ENCODE measurements at regions not wholly inside any gene's neighbourhood (a gene's known extent, or its start where the extent isn't known, plus 50 kb on each side); places are given as distances from the start of the nearest gene placed in this dataset.

GRCh38 chr12:28121899-28122655 is 68.2 kb upstream of the CCDC91 start:
- Histone ChIP-seq H3K27ac (no peak overlapping the region), H3K9ac (no peak overlapping the region), H3K27me3 (no peaks in the 10 kb centered on the region), H4K20me1 (no peaks in the 10 kb centered on the region), H3K36me3 (no peaks in the 10 kb centered on the region), H3K4me1 (no peaks in the 10 kb centered on the region), H3K9me3 (replicated peaks in 1 of 11) (no peaks in the 10 kb centered on the region), H3K4me3 (no peak overlapping the region), H3K4me2 (no peak overlapping the region)
- TF ChIP-seq Cebpa-rat (IDR thresholded peaks at IDR 0.05) = no peak

GRCh38 chr12:28122756-28123155 is 67.5 kb upstream of the CCDC91 start:
- TF ChIP-seq Cebpa-rat (IDR thresholded peaks at IDR 0.05) = no peak
- Histone ChIP-seq H4K20me1 (no peaks in the 10 kb centered on the region), H3K9me3 (replicated peaks in 1 of 11) (no peaks in the 10 kb centered on the region), H3K9ac (no peak overlapping the region), H3K4me1 (no peaks in the 10 kb centered on the region), H3K4me3 (no peak overlapping the region), H3K27me3 (no peaks in the 10 kb centered on the region), H3K27ac (no peak overlapping the region), H3K4me2 (no peak overlapping the region), H3K36me3 (no peaks in the 10 kb centered on the region)

- H3K27me3 ChIP-seq = no peaks in the 10 kb centered on the region
- H4K20me1 ChIP-seq = no peaks in the 10 kb centered on the region
- no peaks in the 10 kb centered on the region for H3K9me3 ChIP-seq (replicated peaks in 1 of 11)
- no peak for TF ChIP-seq Cebpa-rat (IDR thresholded peaks at IDR 0.05)
- no peak overlapping the region for H3K4me2 ChIP-seq
- no peak overlapping the region for H3K9ac ChIP-seq
- no peak overlapping the region for H3K4me3 ChIP-seq
- no peaks in the 10 kb centered on the region for H3K36me3 ChIP-seq
- H3K27ac ChIP-seq = no peak overlapping the region
- no peaks in the 10 kb centered on the region for H3K4me1 ChIP-seq
These were observed 62.8 kb upstream of the CCDC91 start for GRCh38 chr12:28127455-28127854.

- Histone ChIP-seq H3K4me3 (no peak overlapping the region), H4K20me1 (no peaks in the 10 kb centered on the region), H3K9ac (no peak overlapping the region), H3K27ac (no peak overlapping the region), H3K4me2 (no peak overlapping the region), H3K36me3 (no peaks in the 10 kb centered on the region), H3K9me3 (replicated peaks in 1 of 11) (no peaks in the 10 kb centered on the region), H3K27me3 (no peaks in the 10 kb centered on the region), H3K4me1 (no peaks in the 10 kb centered on the region)
- no peak for TF ChIP-seq Cebpa-rat (IDR thresholded peaks at IDR 0.05)
These were observed 61.2 kb upstream of the CCDC91 start for GRCh38 chr12:28129031-28129430.

GRCh38 chr12:28130234-28130624 is 60.0 kb upstream of the CCDC91 start:
- Histone ChIP-seq H3K9me3 (replicated peaks in 1 of 11) (no peaks in the 10 kb centered on the region), H3K27me3 (no peaks in the 10 kb centered on the region), H3K36me3 (no peaks in the 10 kb centered on the region), H3K4me1 (no peaks in the 10 kb centered on the region), H3K4me3 (no peak overlapping the region), H3K27ac (no peak overlapping the region), H3K4me2 (no peak overlapping the region), H4K20me1 (no peaks in the 10 kb centered on the region), H3K9ac (no peak overlapping the region)
- no peak for TF ChIP-seq Cebpa-rat (IDR thresholded peaks at IDR 0.05)

- TF ChIP-seq Cebpa-rat (IDR thresholded peaks at IDR 0.05) = no peak
- Histone ChIP-seq H3K4me3 (no peak overlapping the region), H3K4me1 (no peaks in the 10 kb centered on the region), H3K27me3 (no peaks in the 10 kb centered on the region), H3K27ac (no peak overlapping the region), H4K20me1 (no peaks in the 10 kb centered on the region), H3K9me3 (replicated peaks in 1 of 11) (no peaks in the 10 kb centered on the region), H3K9ac (no peak overlapping the region), H3K4me2 (no peak overlapping the region), H3K36me3 (no peaks in the 10 kb centered on the region)
These were observed 59.3 kb upstream of the CCDC91 start for GRCh38 chr12:28130625-28131598.

- Histone ChIP-seq H3K36me3 (no peaks in the 10 kb centered on the region), H3K4me2 (no peak overlapping the region), H3K9ac (no peak overlapping the region), H3K4me3 (no peak overlapping the region), H3K9me3 (replicated peaks in 1 of 11) (no peaks in the 10 kb centered on the region), H3K27ac (no peak overlapping the region), H4K20me1 (no peaks in the 10 kb centered on the region), H3K27me3 (no peaks in the 10 kb centered on the region), H3K4me1 (no peaks in the 10 kb centered on the region)
- TF ChIP-seq Cebpa-rat (IDR thresholded peaks at IDR 0.05) = no peak
These were observed 57.9 kb upstream of the CCDC91 start for GRCh38 chr12:28132398-28132797.

- no peaks in the 10 kb centered on the region for H3K9me3 ChIP-seq (replicated peaks in 1 of 11)
- no peak overlapping the region for H3K4me3 ChIP-seq
- H4K20me1 ChIP-seq = no peaks in the 10 kb centered on the region
- H3K9ac ChIP-seq = no peak overlapping the region
- TF ChIP-seq Cebpa-rat (IDR thresholded peaks at IDR 0.05) = no peak
- no peak overlapping the region for H3K27ac ChIP-seq
- H3K27me3 ChIP-seq = no peaks in the 10 kb centered on the region
- no peaks in the 10 kb centered on the region for H3K4me1 ChIP-seq
- no peak overlapping the region for H3K4me2 ChIP-seq
- no peaks in the 10 kb centered on the region for H3K36me3 ChIP-seq
These were observed 54.3 kb upstream of the CCDC91 start for GRCh38 chr12:28135801-28136439.

- Histone ChIP-seq H3K4me3 (no peak overlapping the region), H3K36me3 (no peaks in the 10 kb centered on the region), H3K9ac (no peak overlapping the region), H3K27me3 (no peaks in the 10 kb centered on the region), H3K27ac (no peak overlapping the region), H3K4me2 (no peak overlapping the region), H3K4me1 (no peaks in the 10 kb centered on the region), H4K20me1 (no peaks in the 10 kb centered on the region), H3K9me3 (replicated peaks in 1 of 11) (no peaks in the 10 kb centered on the region)
- no peak for TF ChIP-seq Cebpa-rat (IDR thresholded peaks at IDR 0.05)
These were observed 52.8 kb upstream of the CCDC91 start for GRCh38 chr12:28137414-28137813.

Data from BLaER1 treated with 17β-estradiol and CSF1 and Interleukin-3, amounts not matched to agents 10 nM and 100 nM (cell line).